H9 (cell line): ENCODE measurements at regions not wholly inside any gene's neighbourhood (a gene's known extent, or its start where the extent isn't known, plus 50 kb on each side); places are given as distances from the start of the nearest gene placed in this dataset.

Experiments
- DNase-seq: peaks from one replicate; pipeline ENCODE4 v3.0.0-alpha.2; 2017
- H2AFZ ChIP-seq: one replicate; pipeline ENCODE4 v1.6.1; 2013; ENCODE audit warnings: mild to moderate bottlenecking, low read length, control low read depth, moderate library complexity
- H2AK5ac ChIP-seq: 2 replicates; pipeline ENCODE4 v1.6.1; 2013; ENCODE audit warnings: low read length, control low read depth, mixed read lengths; ENCODE audit not compliant: insufficient read length
- H2BK120ac ChIP-seq: one replicate; pipeline ENCODE4 v1.6.1; 2013; ENCODE audit warnings: low read depth, mild to moderate bottlenecking, low read length, control low read depth, inconsistent platforms; ENCODE audit not compliant: poor library complexity, severe bottlenecking
- H2BK12ac ChIP-seq: 2 replicates; pipeline ENCODE4 v1.6.1; 2013; ENCODE audit warnings: low read length, control low read depth, mixed read lengths, low read depth; ENCODE audit not compliant: insufficient read length
- H2BK15ac ChIP-seq: 2 replicates; pipeline ENCODE4 v1.6.1; 2013; ENCODE audit warnings: low read depth, low read length, control low read depth
- H2BK20ac ChIP-seq: one replicate; pipeline ENCODE4 v1.6.1; 2013; ENCODE audit warnings: low read depth, mild to moderate bottlenecking, low read length, control low read depth, inconsistent platforms; ENCODE audit not compliant: poor library complexity, severe bottlenecking
- H2BK5ac ChIP-seq: 2 replicates; pipeline ENCODE4 v1.6.1; 2013; ENCODE audit warnings: low read length, control low read depth, mixed read lengths; ENCODE audit not compliant: insufficient read length
- H3K14ac ChIP-seq: 2 replicates; pipeline ENCODE4 v1.6.1; 2013; ENCODE audit warnings: low read length, control low read depth; ENCODE audit not compliant: insufficient read depth
- H3K18ac ChIP-seq: 2 replicates; pipeline ENCODE4 v1.6.1; 2013; ENCODE audit warnings: low read depth, mild to moderate bottlenecking, mixed read lengths, low read length, control low read depth; ENCODE audit not compliant: insufficient read length
- H3K23ac ChIP-seq: 2 replicates; pipeline ENCODE4 v1.6.1; 2013; ENCODE audit warnings: low read length, control low read depth, mixed read lengths, low read depth; ENCODE audit not compliant: insufficient read length
- H3K23me2 ChIP-seq: 2 replicates; pipeline ENCODE4 v1.6.1; 2013; ENCODE audit warnings: low read depth, mild to moderate bottlenecking, mixed read lengths, low read length, control low read depth; ENCODE audit not compliant: insufficient read length, poor library complexity, severe bottlenecking
- H3K27ac ChIP-seq: 2 replicates; pipeline ENCODE4 v1.5.1; 2013; ENCODE audit warnings: low read length, control low read depth, mixed read lengths, low read depth; ENCODE audit not compliant: insufficient read length
- H3K27me3 ChIP-seq: 2 replicates; pipeline ENCODE4 v1.6.1; 2013; ENCODE audit warnings: low read length, control low read depth, inconsistent platforms; ENCODE audit not compliant: insufficient read depth
- H3K4ac ChIP-seq: 2 replicates; pipeline ENCODE4 v1.6.1; 2013; ENCODE audit warnings: low read depth, mild to moderate bottlenecking, control low read depth, inconsistent platforms, low read length, moderate library complexity
- H3K4me1 ChIP-seq: 2 replicates; pipeline ENCODE4 v1.6.1; 2013; ENCODE audit warnings: low read length, control low read depth, inconsistent platforms; ENCODE audit not compliant: insufficient read depth
- H3K4me2 ChIP-seq: 2 replicates; pipeline ENCODE4 v1.6.1; 2013; ENCODE audit warnings: low read length, control low read depth, mixed read lengths; ENCODE audit not compliant: insufficient read length, insufficient read depth
- H3K56ac ChIP-seq: 2 replicates; pipeline ENCODE4 v1.6.1; 2013; ENCODE audit warnings: low read depth, mild to moderate bottlenecking, mixed read lengths, low read length, control low read depth; ENCODE audit not compliant: insufficient read length
- H3K79me1 ChIP-seq: 2 replicates; pipeline ENCODE4 v1.6.1; 2013; ENCODE audit warnings: low read depth, mild to moderate bottlenecking, moderate library complexity, low read length, control low read depth, inconsistent platforms; ENCODE audit not compliant: insufficient read depth, poor library complexity, severe bottlenecking
- H3K79me2 ChIP-seq: 2 replicates; pipeline ENCODE4 v1.6.1; 2013; ENCODE audit warnings: low read length, control low read depth, inconsistent platforms; ENCODE audit not compliant: insufficient read depth
- H3K9ac ChIP-seq: 2 replicates; pipeline ENCODE4 v1.6.1; 2013; ENCODE audit warnings: low read length, control low read depth, mixed read lengths; ENCODE audit not compliant: insufficient read length; ENCODE audit errors: extremely low read depth
- H3K9me3 ChIP-seq: one replicate; pipeline ENCODE4 v1.6.1; 2013; ENCODE audit warnings: low read depth, low read length, inconsistent platforms; ENCODE audit not compliant: control insufficient read depth
- H3T11ph ChIP-seq: one replicate; pipeline ENCODE4 v1.6.1; 2013; ENCODE audit warnings: mild to moderate bottlenecking, low read length, control low read depth, inconsistent platforms
- H4K20me1 ChIP-seq: one replicate; pipeline ENCODE4 v1.6.1; 2013; ENCODE audit not compliant: control insufficient read depth, insufficient read length, insufficient read depth
- H4K5ac ChIP-seq: 2 replicates; pipeline ENCODE4 v1.6.1; 2013; ENCODE audit warnings: low read depth, mild to moderate bottlenecking, mixed read lengths, low read length, control low read depth; ENCODE audit not compliant: insufficient read length
- H4K8ac ChIP-seq: replicated peaks from 2 replicates; pipeline ENCODE4 v1.6.1; 2013; ENCODE audit warnings: low read length, control low read depth, mixed read lengths, low read depth; ENCODE audit not compliant: insufficient read length
- H4K91ac ChIP-seq: 2 replicates; pipeline ENCODE4 v1.6.1; 2013; ENCODE audit warnings: low read depth, mild to moderate bottlenecking, moderate library complexity, mixed read lengths, low read length, control low read depth; ENCODE audit not compliant: insufficient read length
- H3K27ac Mint-ChIP-seq, 3 experiments: 2 replicates in 2 of 3; 3 replicates in 1 of 3; pipeline ENCODE4 v1.8.0; 2020 to 2021; ENCODE audit warnings: mixed read lengths in 3 of 3, mild to moderate bottlenecking in 1 of 3, moderate library complexity in 1 of 3
- H3K27me3 Mint-ChIP-seq: 2 replicates; pipeline ENCODE4 v1.8.0; 2021; ENCODE audit warnings: low read depth, mild to moderate bottlenecking, moderate library complexity, mixed read lengths
- H3K36me3 Mint-ChIP-seq, 3 experiments: 2 replicates in 2 of 3; 3 replicates in 1 of 3; pipeline ENCODE4 v1.8.0; 2020 to 2021; ENCODE audit warnings: low read depth in 3 of 3, mixed read lengths in 3 of 3; ENCODE audit not compliant: insufficient read depth in 1 of 3
- H3K4me1 Mint-ChIP-seq, 2 experiments: 2 replicates each; pipeline ENCODE4 v1.8.0; 2020; ENCODE audit warnings: mixed read lengths in 2 of 2
- H3K4me3 Mint-ChIP-seq, 2 experiments: 2 replicates in 1 of 2; 3 replicates in 1 of 2; pipeline ENCODE4 v1.8.0; 2020 to 2021; ENCODE audit warnings: mild to moderate bottlenecking in 2 of 2, mixed read lengths in 2 of 2, moderate library complexity in 1 of 2
- H3K9me3 Mint-ChIP-seq, 2 experiments: 2 replicates in 1 of 2; 3 replicates in 1 of 2; pipeline ENCODE4 v1.8.0; 2020; ENCODE audit warnings: mild to moderate bottlenecking in 2 of 2, mixed read lengths in 2 of 2, moderate library complexity in 1 of 2
- CTCF ChIP-seq: fragments of 200-600 bp; sonication (generic); conservative IDR thresholded peaks from 3 replicates; pipeline ENCODE4 v1.8.0; 2021; ENCODE audit warnings: antibody characterized with exemption, mild to moderate bottlenecking
- WGBS: extraction: QIAGEN DNeasy Blood & Tissue Kit; methylation state at CpG from one replicate; pipeline ENCODE4 v1.1.7; 2013; ENCODE audit warnings: missing lambda C conversion rate, low lambda C conversion rate, mixed read lengths; ENCODE audit not compliant: insufficient read length; ENCODE audit errors: extremely low coverage; 5-methylcytosine and 5-hydroxymethylcytosine counted together

GRCh38 chr11:27281740-27282590 is 81.0 kb downstream of the CCDC34 start:
- peaks cover 4 to 14% of the 10 kb centered on the region in 2 experiments for H3K4me1 Mint-ChIP-seq
- Histone ChIP-seq H3K27me3 (no peaks in the 10 kb centered on the region), H2BK5ac (no peak overlapping the region), H3K4me2 (no peak overlapping the region), H3K79me1 (no peaks in the 10 kb centered on the region), H3K56ac (no peak overlapping the region), H3K18ac (no peak overlapping the region), H4K8ac (no peak overlapping the region), H3K14ac (no peak overlapping the region), H3K23ac (no peak overlapping the region), H3K23me2 (no peaks in the 10 kb centered on the region), H3K4ac (no peak overlapping the region), H2AFZ (no peak overlapping the region), H2BK120ac (no peak overlapping the region), H4K20me1 (no peaks in the 10 kb centered on the region), H2BK20ac (no peak overlapping the region), H3K79me2 (no peaks in the 10 kb centered on the region), H4K91ac (no peak overlapping the region), H3T11ph (no peak overlapping the region), H3K4me1 (no peaks in the 10 kb centered on the region), H2BK12ac (no peak overlapping the region), H3K9ac (no peak overlapping the region), H3K9me3 (no peaks in the 10 kb centered on the region), H2BK15ac (no peak overlapping the region), H2AK5ac (no peak overlapping the region), H3K27ac (no peak overlapping the region), H4K5ac (no peak overlapping the region)
- TF ChIP-seq CTCF, result no peak
- DNase-seq, result no peak
- H3K27ac Mint-ChIP-seq, result peak overlapping the region in 2 of 3 experiments; percentile 34 to 40; a peak in 2 of 7 replicates
- no CpG with 5 or more reads among the region's 9 CpGs for WGBS
- H3K4me3 Mint-ChIP-seq, result no peak overlapping the region
- no peaks in the 10 kb centered on the region for H3K9me3 Mint-ChIP-seq
- H3K27me3 Mint-ChIP-seq, result no peaks in the 10 kb centered on the region; the same call in none of the 2 replicates
- H3K36me3 Mint-ChIP-seq, result no peaks in the 10 kb centered on the region
